ENCODE measurements at regions not wholly inside any gene's neighbourhood (a gene's known extent, or its start where the extent isn't known, plus 50 kb on each side); places are given as distances from the start of the nearest gene placed in this dataset.

- Histone ChIP-seq H3K9me1 (ENCODE audit: control insufficient read depth, extremely low read depth, insufficient read depth, low read length) (no peaks in the 10 kb centered on the region), H3K27ac (ENCODE audit: control insufficient read depth, insufficient read depth, low read length) (no peak overlapping the region), H3K9me3 (ENCODE audit: control insufficient read depth, low read depth, low read length) (no peaks in the 10 kb centered on the region), H3K4me2 (ENCODE audit: control insufficient read depth, extremely low read depth, insufficient read depth, low read depth, low read length) (no peak overlapping the region), H3K4me3 (ENCODE audit: control insufficient read depth in 2 of 3, extremely low read depth in 1 of 3, insufficient read depth in 2 of 3, low read depth in 1 of 3, low read length in 3 of 3) (no peak overlapping the region), H3K79me2 (ENCODE audit: control insufficient read depth, insufficient read depth, low read length) (no peaks in the 10 kb centered on the region), H3K36me3 (ENCODE audit: control insufficient read depth in 2 of 2, extremely low read depth in 1 of 2, insufficient read depth in 2 of 2, low read length in 2 of 2) (no peaks in the 10 kb centered on the region), H2AFZ (ENCODE audit: control insufficient read depth, low read length) (no peak overlapping the region), H4K20me1 (ENCODE audit: control insufficient read depth, extremely low read depth, insufficient read depth, low read length) (no peaks in the 10 kb centered on the region), H3K9ac (ENCODE audit: control insufficient read depth, extremely low read depth, insufficient read depth, low read length) (no peak overlapping the region), H3K27me3 (ENCODE audit: control insufficient read depth, extremely low read depth, insufficient read depth, low read length) (no peaks in the 10 kb centered on the region), H3K4me1 (ENCODE audit: control insufficient read depth, extremely low read depth, insufficient read depth, low read length) (no peaks in the 10 kb centered on the region)
- dilution Hi-C loops (cut with MboI; ENCODE audit: extremely low pct_ligation_motif_present, low sequenced_read_pairs), result no loop called here
- no peak for TF ChIP-seq CTCF (optimal IDR thresholded peaks at IDR 0.05 in 1 of 3, IDR thresholded peaks at IDR 0.05 in 1 of 3, conservative IDR thresholded peaks at IDR 0.05 in 1 of 3; ENCODE audit: extremely low read depth in 1 of 3, insufficient read depth in 2 of 3, low read length in 3 of 3)
- TF ChIP-seq EZH2 (IDR thresholded peaks at IDR 0.05; ENCODE audit: low read length), result no peak
- DNase-seq (ENCODE audit: low read depth, low spot score), result no peak
- FAIRE-seq, result no peak
Observed at GRCh38 chr2:183219888-183220287, 95.6 kb downstream of the NUP35 start.

- TF ChIP-seq EZH2 (IDR thresholded peaks at IDR 0.05; ENCODE audit: low read length) (no peak), CTCF (optimal IDR thresholded peaks at IDR 0.05 in 1 of 3, IDR thresholded peaks at IDR 0.05 in 1 of 3, conservative IDR thresholded peaks at IDR 0.05 in 1 of 3; ENCODE audit: extremely low read depth in 1 of 3, insufficient read depth in 2 of 3, low read length in 3 of 3) (no peak)
- Histone ChIP-seq H3K4me2 (ENCODE audit: control insufficient read depth, extremely low read depth, insufficient read depth, low read depth, low read length) (no peak overlapping the region), H3K9ac (ENCODE audit: control insufficient read depth, extremely low read depth, insufficient read depth, low read length) (no peak overlapping the region), H3K4me3 (ENCODE audit: control insufficient read depth in 2 of 3, extremely low read depth in 1 of 3, insufficient read depth in 2 of 3, low read depth in 1 of 3, low read length in 3 of 3) (no peak overlapping the region), H3K4me1 (ENCODE audit: control insufficient read depth, extremely low read depth, insufficient read depth, low read length) (no peaks in the 10 kb centered on the region), H3K9me3 (ENCODE audit: control insufficient read depth, low read depth, low read length) (no peaks in the 10 kb centered on the region), H3K27me3 (ENCODE audit: control insufficient read depth, extremely low read depth, insufficient read depth, low read length) (no peaks in the 10 kb centered on the region), H2AFZ (ENCODE audit: control insufficient read depth, low read length) (no peak overlapping the region), H3K9me1 (ENCODE audit: control insufficient read depth, extremely low read depth, insufficient read depth, low read length) (no peaks in the 10 kb centered on the region), H3K27ac (ENCODE audit: control insufficient read depth, insufficient read depth, low read length) (no peak overlapping the region), H3K36me3 (ENCODE audit: control insufficient read depth in 2 of 2, extremely low read depth in 1 of 2, insufficient read depth in 2 of 2, low read length in 2 of 2) (no peaks in the 10 kb centered on the region), H4K20me1 (ENCODE audit: control insufficient read depth, extremely low read depth, insufficient read depth, low read length) (no peaks in the 10 kb centered on the region), H3K79me2 (ENCODE audit: control insufficient read depth, insufficient read depth, low read length) (no peaks in the 10 kb centered on the region)
- no peak for FAIRE-seq
- DNase-seq (ENCODE audit: low read depth, low spot score), result no peak
- dilution Hi-C loops (cut with MboI; ENCODE audit: extremely low pct_ligation_motif_present, low sequenced_read_pairs), result no loop called here
Observed at GRCh38 chr2:183222751-183223150, 98.5 kb downstream of the NUP35 start.

Data from keratinocyte (primary cell).